GM19035 (cell line): ENCODE measurements at regions not wholly inside any gene's neighbourhood (a gene's known extent, or its start where the extent isn't known, plus 50 kb on each side); places are given as distances from the start of the nearest gene placed in this dataset.

Source experiments
- ATAC-seq: cut with Tn5 transposase; IDR thresholded peaks from one replicate; pipeline ENCODE4 v1.9.1; 2021; ENCODE audit not compliant: unreplicated experiment

DNA sequence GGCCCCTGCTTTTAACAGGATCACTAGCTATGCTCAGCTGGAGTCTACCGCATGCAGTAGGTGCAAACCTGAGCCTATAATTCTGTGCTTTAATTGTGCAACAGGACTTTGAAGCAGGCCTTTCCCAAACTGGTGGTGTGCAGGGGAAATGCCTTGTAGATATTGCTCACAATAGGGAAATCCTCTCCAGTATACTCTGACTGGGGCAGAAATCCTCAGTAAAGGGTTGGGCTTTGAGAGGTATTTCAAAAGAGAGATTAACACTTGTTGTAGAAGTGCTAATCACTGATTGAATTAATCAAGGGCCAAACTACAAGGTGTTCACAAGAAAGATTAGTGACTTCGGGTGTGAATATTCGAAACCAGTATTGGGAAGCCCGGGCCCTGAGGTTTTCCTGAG is 58.5 kb upstream of the EXOC6 start:
- ATAC-seq: no peak

GRCh38 chr10:92790440-92790839 is 57.9 kb upstream of the EXOC6 start:
- ATAC-seq: no peak

DNA sequence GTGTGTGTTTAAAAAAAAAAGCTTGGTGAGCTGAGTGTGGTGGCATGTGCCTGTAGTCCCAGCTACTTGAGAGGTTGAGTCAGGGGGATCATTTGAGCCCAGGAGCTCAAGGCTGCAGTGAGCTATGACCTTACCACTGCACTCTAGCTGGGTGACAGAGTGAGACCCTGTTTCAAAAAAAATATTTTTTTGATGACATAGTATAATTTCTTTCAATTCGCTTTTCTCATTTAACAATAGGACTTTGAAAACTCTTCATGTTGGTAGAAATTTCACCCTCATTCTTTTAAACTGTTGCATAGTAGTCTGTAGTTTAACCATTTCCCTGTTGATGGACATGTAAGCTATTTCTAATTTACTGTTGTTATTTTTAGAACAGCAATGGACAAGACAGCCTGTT is 55.7 kb upstream of the EXOC6 start:
- ATAC-seq: no peak
